ENCODE measurements at regions not wholly inside any gene's neighbourhood (a gene's known extent, or its start where the extent isn't known, plus 50 kb on each side); places are given as distances from the start of the nearest gene placed in this dataset.

DNA sequence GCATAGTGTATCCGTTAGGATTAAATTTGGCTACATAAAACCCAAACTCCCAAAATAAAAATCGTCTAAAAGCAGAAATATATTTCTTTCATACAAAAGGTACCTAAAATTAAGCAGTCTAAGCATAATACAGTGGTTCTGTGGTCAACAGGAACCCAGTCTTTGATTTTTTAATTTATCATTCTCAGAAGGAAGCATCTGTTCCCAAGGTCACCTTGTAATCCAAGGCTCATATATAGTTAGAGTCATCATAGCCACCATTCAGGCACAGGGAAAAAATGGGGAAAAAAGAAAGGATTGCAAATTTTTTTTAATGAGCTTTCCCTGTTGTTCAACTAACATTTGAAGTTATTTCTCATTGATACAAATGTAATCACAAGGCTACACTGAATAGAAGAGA lies 983.2 kb downstream of the PLOD2 start:
- Mint-ChIP-seq H3K36me3 (ENCODE audit: insufficient read depth) (no peaks in the 10 kb centered on the region), H3K27ac (no peak overlapping the region), H3K4me1 (ENCODE audit: low read depth) (peaks cover 1% of the 10 kb centered on the region), H3K4me3 (ENCODE audit: low read depth) (no peak overlapping the region), H3K27me3 (no peaks in the 10 kb centered on the region), H3K9me3 (ENCODE audit: low read depth) (no peaks in the 10 kb centered on the region)
- TF ChIP-seq, protein P1, sequence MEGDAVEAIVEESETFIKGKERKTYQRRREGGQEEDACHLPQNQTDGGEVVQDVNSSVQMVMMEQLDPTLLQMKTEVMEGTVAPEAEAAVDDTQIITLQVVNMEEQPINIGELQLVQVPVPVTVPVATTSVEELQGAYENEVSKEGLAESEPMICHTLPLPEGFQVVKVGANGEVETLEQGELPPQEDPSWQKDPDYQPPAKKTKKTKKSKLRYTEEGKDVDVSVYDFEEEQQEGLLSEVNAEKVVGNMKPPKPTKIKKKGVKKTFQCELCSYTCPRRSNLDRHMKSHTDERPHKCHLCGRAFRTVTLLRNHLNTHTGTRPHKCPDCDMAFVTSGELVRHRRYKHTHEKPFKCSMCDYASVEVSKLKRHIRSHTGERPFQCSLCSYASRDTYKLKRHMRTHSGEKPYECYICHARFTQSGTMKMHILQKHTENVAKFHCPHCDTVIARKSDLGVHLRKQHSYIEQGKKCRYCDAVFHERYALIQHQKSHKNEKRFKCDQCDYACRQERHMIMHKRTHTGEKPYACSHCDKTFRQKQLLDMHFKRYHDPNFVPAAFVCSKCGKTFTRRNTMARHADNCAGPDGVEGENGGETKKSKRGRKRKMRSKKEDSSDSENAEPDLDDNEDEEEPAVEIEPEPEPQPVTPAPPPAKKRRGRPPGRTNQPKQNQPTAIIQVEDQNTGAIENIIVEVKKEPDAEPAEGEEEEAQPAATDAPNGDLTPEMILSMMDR (IDR thresholded peaks at IDR 0.05; ENCODE audit: unreplicated experiment), result no peak
- DNase-seq (ENCODE audit: low spot score, unreplicated experiment), result no peak

DNA sequence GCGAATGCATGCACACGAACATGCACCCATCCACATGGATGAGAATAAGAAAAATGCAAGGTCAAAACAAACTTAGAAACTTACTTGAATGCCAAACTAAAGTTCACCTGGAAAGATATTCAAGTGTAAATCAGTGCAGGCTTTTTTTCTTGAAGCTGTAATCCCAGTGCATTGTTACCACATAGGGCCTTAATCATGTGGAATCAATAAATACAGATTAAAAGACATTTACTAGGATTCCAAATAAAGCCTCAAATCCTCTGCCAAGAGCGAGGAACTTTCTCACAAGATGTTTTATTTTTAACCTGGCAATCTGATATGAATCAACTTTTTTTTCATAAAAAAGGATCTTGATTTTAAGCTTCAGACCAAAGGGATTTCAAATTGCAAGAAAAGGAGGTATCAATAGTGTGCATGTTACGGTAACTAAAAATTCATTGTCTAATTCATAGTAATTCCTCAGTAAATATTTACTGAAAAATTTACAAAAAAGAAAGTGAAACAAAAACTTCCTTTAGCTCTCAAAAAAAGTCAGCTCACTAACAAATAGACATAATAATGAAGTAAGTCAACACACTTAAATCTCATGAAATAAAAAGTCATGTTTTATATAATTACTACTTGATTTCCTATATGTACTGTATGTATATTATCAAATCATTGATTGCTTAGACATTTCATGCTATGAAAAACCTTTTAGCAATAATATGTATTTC lies 978.6 kb downstream of the PLOD2 start:
- H3K4me1 Mint-ChIP-seq (ENCODE audit: low read depth), result peaks cover 1% of the 10 kb centered on the region
- no peaks in the 10 kb centered on the region for H3K36me3 Mint-ChIP-seq (ENCODE audit: insufficient read depth)
- no peak overlapping the region for H3K4me3 Mint-ChIP-seq (ENCODE audit: low read depth)
- no peak overlapping the region for H3K27ac Mint-ChIP-seq
- TF ChIP-seq, protein P1 (IDR thresholded peaks at IDR 0.05; ENCODE audit: unreplicated experiment), result no peak
- no peak for DNase-seq (ENCODE audit: low spot score, unreplicated experiment)
- H3K9me3 Mint-ChIP-seq (ENCODE audit: low read depth), result no peaks in the 10 kb centered on the region
- H3K27me3 Mint-ChIP-seq, result no peaks in the 10 kb centered on the region

DNA sequence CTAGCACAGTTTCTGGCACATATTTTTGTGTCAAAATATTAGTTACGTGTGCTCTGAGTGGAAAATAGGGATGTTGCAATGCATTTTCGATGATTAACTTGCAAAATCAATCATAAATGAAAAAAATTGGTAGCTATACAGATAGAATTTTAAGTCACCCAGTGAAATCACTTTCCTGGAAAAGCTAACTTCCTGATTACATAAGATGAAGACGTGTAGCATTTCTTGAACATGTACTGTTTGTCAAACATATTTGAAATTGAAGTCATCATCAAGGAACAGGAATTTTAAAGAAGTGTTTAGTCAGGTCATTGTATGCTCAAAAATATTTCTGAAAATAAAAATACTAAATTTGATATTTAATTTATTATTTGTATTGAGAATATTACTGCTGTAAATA lies 977.7 kb downstream of the PLOD2 start:
- DNase-seq (ENCODE audit: low spot score, unreplicated experiment), result no peak
- no peaks in the 10 kb centered on the region for H3K36me3 Mint-ChIP-seq (ENCODE audit: insufficient read depth)
- no peaks in the 10 kb centered on the region for H3K9me3 Mint-ChIP-seq (ENCODE audit: low read depth)
- no peak overlapping the region for H3K27ac Mint-ChIP-seq
- no peaks in the 10 kb centered on the region for H3K27me3 Mint-ChIP-seq
- TF ChIP-seq, protein P1 (IDR thresholded peaks at IDR 0.05; ENCODE audit: unreplicated experiment), result no peak
- no peak overlapping the region for H3K4me3 Mint-ChIP-seq (ENCODE audit: low read depth)
- peaks cover 1% of the 10 kb centered on the region for H3K4me1 Mint-ChIP-seq (ENCODE audit: low read depth)

DNA sequence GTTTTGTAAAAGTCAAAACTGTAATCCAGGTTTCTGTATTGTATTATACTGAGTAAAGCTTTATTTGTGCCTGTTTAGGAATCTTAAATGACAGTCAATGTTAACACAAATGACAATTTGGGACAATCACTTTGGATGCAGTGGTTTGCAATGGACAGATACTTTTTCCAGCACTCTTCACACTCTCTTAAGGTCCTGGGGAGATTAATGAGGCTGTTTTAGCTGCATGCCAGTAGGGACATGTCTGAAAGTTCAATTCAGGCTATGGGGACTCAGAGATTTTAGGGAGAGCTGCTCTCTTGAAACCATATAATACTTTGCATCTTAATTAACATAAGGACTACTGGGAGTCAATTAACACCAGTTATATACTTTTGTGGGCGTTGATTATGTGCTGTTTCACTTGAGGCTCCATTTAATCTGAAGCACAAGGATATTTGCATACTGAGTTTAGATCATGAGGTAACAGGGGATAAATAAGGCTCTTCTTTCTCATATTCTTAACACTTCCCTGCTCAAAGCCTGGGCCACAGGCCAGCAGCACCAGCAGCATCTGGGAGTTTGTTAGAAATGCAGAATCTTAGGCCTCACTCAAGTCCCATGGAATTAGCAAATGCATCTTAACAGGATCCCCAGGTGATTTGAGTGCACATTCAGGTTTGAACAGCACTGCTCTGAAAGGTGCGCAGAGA lies 972.8 kb downstream of the PLOD2 start:
- no peaks in the 10 kb centered on the region for H3K27me3 Mint-ChIP-seq
- H3K27ac Mint-ChIP-seq, result no peak overlapping the region
- TF ChIP-seq, protein P1 (IDR thresholded peaks at IDR 0.05; ENCODE audit: unreplicated experiment), result no peak
- no peaks in the 10 kb centered on the region for H3K36me3 Mint-ChIP-seq (ENCODE audit: insufficient read depth)
- H3K4me3 Mint-ChIP-seq (ENCODE audit: low read depth), result no peak overlapping the region
- peaks cover 4% of the 10 kb centered on the region for H3K9me3 Mint-ChIP-seq (ENCODE audit: low read depth)
- DNase-seq (ENCODE audit: low spot score, unreplicated experiment), result no peak
- peaks cover 7% of the 10 kb centered on the region for H3K4me1 Mint-ChIP-seq (ENCODE audit: low read depth)

DNA sequence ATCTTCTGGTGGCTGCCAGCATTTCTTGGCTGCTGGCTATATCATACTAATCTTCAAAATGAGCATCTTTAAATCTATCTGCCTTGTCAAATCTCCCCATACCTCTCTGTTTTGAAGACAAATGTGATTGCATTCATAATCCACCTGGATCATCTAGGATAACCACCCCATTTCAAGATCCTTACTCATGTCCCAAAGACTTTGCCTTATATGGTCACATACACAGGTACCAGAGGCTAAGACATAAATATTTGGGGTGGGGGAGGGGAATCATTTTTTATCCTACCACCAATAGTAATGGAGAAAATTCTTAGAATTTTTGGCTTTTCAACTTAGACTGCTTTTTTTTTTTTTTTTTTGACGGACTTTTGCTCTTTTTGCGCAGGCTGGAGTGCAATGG lies 970.8 kb downstream of the PLOD2 start:
- no peak overlapping the region for H3K4me3 Mint-ChIP-seq (ENCODE audit: low read depth)
- H3K9me3 Mint-ChIP-seq (ENCODE audit: low read depth), result peaks cover 4% of the 10 kb centered on the region
- H3K27ac Mint-ChIP-seq, result no peak overlapping the region
- DNase-seq (ENCODE audit: low spot score, unreplicated experiment), result no peak
- H3K36me3 Mint-ChIP-seq (ENCODE audit: insufficient read depth), result no peaks in the 10 kb centered on the region
- H3K27me3 Mint-ChIP-seq, result no peaks in the 10 kb centered on the region
- H3K4me1 Mint-ChIP-seq (ENCODE audit: low read depth), result peaks cover 7% of the 10 kb centered on the region
- TF ChIP-seq, protein P1 (IDR thresholded peaks at IDR 0.05; ENCODE audit: unreplicated experiment), result no peak

Data from progenitor cell of endocrine pancreas (in vitro differentiated cells).